B cell (primary cell): ENCODE measurements at regions not wholly inside any gene's neighbourhood (a gene's known extent, or its start where the extent isn't known, plus 50 kb on each side); places are given as distances from the start of the nearest gene placed in this dataset.

Experiments
- ATAC-seq: fragments of 200-7000 bp; cut with Tn5 transposase; one replicate; pipeline ENCODE4 v1.10.0; 2021; ENCODE audit warnings: low read depth, mild to moderate bottlenecking, moderate number of reproducible peaks, moderate library complexity
- CTCF ChIA-PET: fragments of 350-600 bp; sonication (Branson Sonifier 250); formaldehyde crosslinking; loops from one replicate; lab custom pipeline; 2021; ENCODE audit warnings: antibody characterized with exemption, inconsistent platforms; lab: Charles Lee
- POLR2A ChIA-PET: fragments of 350-600 bp; sonication (Branson Sonifier 250); formaldehyde crosslinking; loops from one replicate; lab custom pipeline; 2021; ENCODE audit warnings: antibody characterized with exemption; lab: Charles Lee
- DNase-seq: peaks from one replicate; pipeline ENCODE4 v3.0.0; 2013
- H2AFZ ChIP-seq: 2 replicates; pipeline ENCODE4 v1.6.1; 2012; ENCODE audit warnings: mild to moderate bottlenecking, low read depth, low read length; ENCODE audit not compliant: insufficient read depth, poor library complexity, severe bottlenecking
- H3K27ac ChIP-seq, 2 donors: 1 replicate in 1 of 2; 2 replicates in 1 of 2; pipeline ENCODE4 v1.5.1; 2012 to 2013; ENCODE audit warnings: low read length in 2 of 2, mild to moderate bottlenecking in 2 of 2, moderate library complexity in 1 of 2
- H3K27me3 ChIP-seq, 4 experiments: fragments of 200-600 bp in 1 of 4; sonication (generic) in 1 of 4; replicated peaks in 1 of 4; 1 replicate in 2 of 4; 2 replicates in 2 of 4; pipeline versions ENCODE4 v1.6.1 to v1.7.0; 2013 to 2016; ENCODE audit warnings: low read length in 3 of 4, mild to moderate bottlenecking in 2 of 4, mixed read lengths in 1 of 4, moderate library complexity in 1 of 4; ENCODE audit not compliant: insufficient read depth in 4 of 4, control insufficient read depth in 3 of 4; ENCODE audit errors: control extremely low read depth in 1 of 4
- H3K36me3 ChIP-seq, 2 experiments: replicated peaks in 1 of 2; 1 replicate in 1 of 2; 2 replicates in 1 of 2; pipeline versions ENCODE4 v1.6.1 to v1.7.1; 2013; ENCODE audit warnings: low read length in 1 of 2; ENCODE audit not compliant: insufficient read depth in 2 of 2, control insufficient read depth in 1 of 2; ENCODE audit errors: control extremely low read depth in 1 of 2, extremely low read depth in 1 of 2
- H3K4me1 ChIP-seq, 2 donors: fragments of 200-600 bp in 1 of 2; sonication (generic) in 1 of 2; 1 replicate in 1 of 2; 2 replicates in 1 of 2; pipeline versions ENCODE4 v1.5.1 to v1.6.1; 2013 to 2017; ENCODE audit warnings: low read length in 2 of 2; ENCODE audit not compliant: control insufficient read depth in 2 of 2, insufficient read depth in 2 of 2
- H3K4me2 ChIP-seq: replicated peaks from 2 replicates; pipeline ENCODE3; 2012; ENCODE audit warnings: mild to moderate bottlenecking, low read depth, low read length; ENCODE audit not compliant: poor library complexity, severe bottlenecking
- H3K4me3 ChIP-seq, 5 experiments: fragments of 200-600 bp in 1 of 5; sonication (generic) in 1 of 5; 1 replicate in 3 of 5; 2 replicates in 2 of 5; pipeline versions ENCODE4 v1.5.1 to v1.7.0; 2011 to 2016; ENCODE audit warnings: low read length in 4 of 5, mild to moderate bottlenecking in 4 of 5, low read depth in 2 of 5, control low read depth in 1 of 5, moderate library complexity in 1 of 5; ENCODE audit not compliant: insufficient read depth in 1 of 5; ENCODE audit errors: control extremely low read depth in 1 of 5, extremely low read depth in 1 of 5
- H3K79me2 ChIP-seq: fragments of 200-600 bp; sonication (generic); one replicate; pipeline ENCODE4 v1.6.0; 2016; ENCODE audit warnings: low read length; ENCODE audit not compliant: control insufficient read depth, insufficient read depth
- H3K9ac ChIP-seq: fragments of 200-600 bp; sonication (generic); 2 replicates; pipeline ENCODE4 v1.6.1; 2017; ENCODE audit warnings: mild to moderate bottlenecking, low read length, moderate library complexity
- H3K9me3 ChIP-seq, 3 donors: one replicate each; pipeline versions ENCODE4 v1.6.1 to v1.7.1; 2013; ENCODE audit warnings: low read length in 2 of 3; ENCODE audit not compliant: control insufficient read depth in 2 of 3, insufficient read depth in 1 of 3; ENCODE audit errors: control extremely low read depth in 1 of 3
- H4K20me1 ChIP-seq: 2 replicates; pipeline ENCODE4 v1.6.0; 2012; ENCODE audit warnings: mild to moderate bottlenecking, low read length; ENCODE audit not compliant: insufficient read depth, control insufficient read depth, poor library complexity, severe bottlenecking
- H3K27ac Mint-ChIP-seq: one replicate; pipeline ENCODE4 v1.8.0; 2021; ENCODE audit warnings: mixed read lengths
- H3K27me3 Mint-ChIP-seq: one replicate; pipeline ENCODE4 v1.8.0; 2021; ENCODE audit warnings: mixed read lengths
- H3K4me1 Mint-ChIP-seq: one replicate; pipeline ENCODE4 v1.8.0; 2021; ENCODE audit warnings: mixed read lengths
- H3K4me3 Mint-ChIP-seq: one replicate; pipeline ENCODE4 v1.8.0; 2021; ENCODE audit warnings: mixed read lengths
- H3K9me3 Mint-ChIP-seq: one replicate; pipeline ENCODE4 v1.8.0; 2022; ENCODE audit warnings: mixed read lengths; ENCODE audit not compliant: insufficient read depth
- EZH2 ChIP-seq: IDR thresholded peaks from 2 replicates; pipeline ENCODE4 v1.6.1; 2012; ENCODE audit warnings: borderline replicate concordance, low read depth, mild to moderate bottlenecking, moderate library complexity, low read length; ENCODE audit not compliant: insufficient read depth, poor library complexity, severe bottlenecking
- WGBS: methylation state at CpG from one replicate; pipeline ENCODE4 v1.1.5; 2013; ENCODE audit warnings: missing lambda C conversion rate; ENCODE audit not compliant: insufficient coverage; 5-methylcytosine and 5-hydroxymethylcytosine counted together
- intact Hi-C: fragments of 100-400 bp; cut with micrococcal nuclease; formaldehyde crosslinking; loops from one replicate; pipeline ENCODE4 v1.10.0; 2022
- TF ChIP-seq, protein P1 (sequence below): fragments of 200-600 bp; IDR thresholded peaks from one replicate; pipeline ENCODE4 v1.8.0; 2022; ENCODE audit warnings: antibody characterized with exemption, mild to moderate bottlenecking

DNA sequence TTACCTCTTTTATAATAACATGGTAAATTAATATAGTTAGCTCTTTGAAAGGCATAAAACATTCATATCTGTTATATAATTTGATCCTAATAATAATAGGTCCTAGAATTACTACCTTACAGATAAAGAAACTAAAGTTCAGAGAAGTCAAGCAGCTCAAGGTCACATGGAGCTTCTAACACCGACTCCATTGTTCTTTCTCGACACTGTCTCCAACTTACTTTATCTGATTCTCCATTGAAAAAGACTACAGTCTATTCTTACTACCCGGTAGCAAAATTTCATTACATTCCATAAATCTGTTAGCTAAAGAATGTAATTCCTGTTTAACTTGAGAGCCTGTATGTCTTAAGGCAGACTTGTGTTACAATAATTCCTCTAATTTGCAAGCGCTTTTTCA is 96.3 kb upstream of the TMEM161B start:
- H3K4me3 ChIP-seq: no peak overlapping the region
- no peaks in the 10 kb centered on the region for H3K9me3 ChIP-seq
- no peak overlapping the region for H2AFZ ChIP-seq
- ATAC-seq: no peak
- Mint-ChIP-seq H3K4me1 (no peaks in the 10 kb centered on the region), H3K4me3 (no peak overlapping the region), H3K27me3 (peaks cover 4% of the 10 kb centered on the region), H3K9me3 (no peaks in the 10 kb centered on the region), H3K27ac (no peak overlapping the region)
- no peaks in the 10 kb centered on the region for H3K36me3 ChIP-seq
- H3K27ac ChIP-seq: no peak overlapping the region
- no peaks in the 10 kb centered on the region for H3K27me3 ChIP-seq
- H3K4me1 ChIP-seq: no peaks in the 10 kb centered on the region
- no peak for DNase-seq
- no peak for TF ChIP-seq EZH2
- TF ChIP-seq, protein P1, sequence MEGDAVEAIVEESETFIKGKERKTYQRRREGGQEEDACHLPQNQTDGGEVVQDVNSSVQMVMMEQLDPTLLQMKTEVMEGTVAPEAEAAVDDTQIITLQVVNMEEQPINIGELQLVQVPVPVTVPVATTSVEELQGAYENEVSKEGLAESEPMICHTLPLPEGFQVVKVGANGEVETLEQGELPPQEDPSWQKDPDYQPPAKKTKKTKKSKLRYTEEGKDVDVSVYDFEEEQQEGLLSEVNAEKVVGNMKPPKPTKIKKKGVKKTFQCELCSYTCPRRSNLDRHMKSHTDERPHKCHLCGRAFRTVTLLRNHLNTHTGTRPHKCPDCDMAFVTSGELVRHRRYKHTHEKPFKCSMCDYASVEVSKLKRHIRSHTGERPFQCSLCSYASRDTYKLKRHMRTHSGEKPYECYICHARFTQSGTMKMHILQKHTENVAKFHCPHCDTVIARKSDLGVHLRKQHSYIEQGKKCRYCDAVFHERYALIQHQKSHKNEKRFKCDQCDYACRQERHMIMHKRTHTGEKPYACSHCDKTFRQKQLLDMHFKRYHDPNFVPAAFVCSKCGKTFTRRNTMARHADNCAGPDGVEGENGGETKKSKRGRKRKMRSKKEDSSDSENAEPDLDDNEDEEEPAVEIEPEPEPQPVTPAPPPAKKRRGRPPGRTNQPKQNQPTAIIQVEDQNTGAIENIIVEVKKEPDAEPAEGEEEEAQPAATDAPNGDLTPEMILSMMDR: no peak
- no peaks in the 10 kb centered on the region for H3K79me2 ChIP-seq
- WGBS: no CpG with 5 or more reads among the region's 4 CpGs
- intact Hi-C loops: no loop called here
- POLR2A ChIA-PET: no interaction called here
- CTCF ChIA-PET: no interaction called here
- no peak overlapping the region for H3K9ac ChIP-seq
- H4K20me1 ChIP-seq: no peaks in the 10 kb centered on the region
- no peak overlapping the region for H3K4me2 ChIP-seq

DNA sequence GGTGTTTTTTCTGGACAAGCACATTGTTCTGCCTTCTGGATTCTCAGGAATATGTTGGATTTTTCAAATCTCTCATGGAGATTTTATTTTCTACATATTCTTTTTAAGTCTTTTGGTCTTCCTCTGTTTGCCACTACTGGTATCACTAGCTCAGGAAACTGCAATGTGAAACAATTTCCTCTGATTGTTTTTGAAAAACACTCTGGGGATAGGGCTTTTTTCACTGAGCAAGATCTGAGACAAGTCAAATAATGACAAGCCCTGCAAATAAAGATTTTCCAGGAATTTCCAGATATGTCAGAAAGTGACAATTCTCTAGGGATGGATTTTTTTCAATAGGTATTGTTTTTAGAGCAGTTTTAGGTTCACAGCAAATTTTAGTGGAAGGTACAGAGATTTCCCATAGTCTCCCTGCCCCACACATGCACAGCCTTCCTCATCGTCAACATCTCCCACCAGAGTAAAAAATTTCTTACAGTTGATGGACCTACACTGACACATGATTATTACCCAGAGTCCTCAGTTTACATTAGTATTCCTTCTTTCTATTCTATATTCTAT is 86.9 kb upstream of the TMEM161B start:
- Mint-ChIP-seq H3K4me1 (no peaks in the 10 kb centered on the region), H3K9me3 (no peaks in the 10 kb centered on the region), H3K27me3 (no peaks in the 10 kb centered on the region), H3K4me3 (no peak overlapping the region), H3K27ac (no peak overlapping the region)
- ATAC-seq (no peak), DNase-seq (no peak)
- no peaks in the 10 kb centered on the region for H3K36me3 ChIP-seq
- intact Hi-C loops: no loop called here
- no peaks in the 10 kb centered on the region for H4K20me1 ChIP-seq
- H3K4me1 ChIP-seq: no peaks in the 10 kb centered on the region
- POLR2A ChIA-PET: no interaction called here
- no peak overlapping the region for H3K4me3 ChIP-seq
- H3K27ac ChIP-seq: no peak overlapping the region
- no peak overlapping the region for H2AFZ ChIP-seq
- no peaks in the 10 kb centered on the region for H3K79me2 ChIP-seq
- no peak overlapping the region for H3K9ac ChIP-seq
- CTCF ChIA-PET: no interaction called here
- no peaks in the 10 kb centered on the region for H3K27me3 ChIP-seq
- TF ChIP-seq, protein P1: no peak
- TF ChIP-seq EZH2: no peak
- H3K9me3 ChIP-seq: no peaks in the 10 kb centered on the region
- H3K4me2 ChIP-seq: no peak overlapping the region
- no CpG with 5 or more reads among the region's 1 CpG for WGBS
